HG02840 (cell line): ENCODE measurements at regions not wholly inside any gene's neighbourhood (a gene's known extent, or its start where the extent isn't known, plus 50 kb on each side); places are given as distances from the start of the nearest gene placed in this dataset.

ENCODE experiments used
- ATAC-seq: cut with Tn5 transposase; IDR thresholded peaks from one replicate; pipeline ENCODE4 v1.9.1; 2021; ENCODE audit warnings: mild to moderate bottlenecking, moderate library complexity, moderate number of reproducible peaks; ENCODE audit not compliant: unreplicated experiment, low FRiP score

- no peak for ATAC-seq
Observed at GRCh38 chr1:218752126-218752525, 407.0 kb downstream of the TGFB2 start.

DNA sequence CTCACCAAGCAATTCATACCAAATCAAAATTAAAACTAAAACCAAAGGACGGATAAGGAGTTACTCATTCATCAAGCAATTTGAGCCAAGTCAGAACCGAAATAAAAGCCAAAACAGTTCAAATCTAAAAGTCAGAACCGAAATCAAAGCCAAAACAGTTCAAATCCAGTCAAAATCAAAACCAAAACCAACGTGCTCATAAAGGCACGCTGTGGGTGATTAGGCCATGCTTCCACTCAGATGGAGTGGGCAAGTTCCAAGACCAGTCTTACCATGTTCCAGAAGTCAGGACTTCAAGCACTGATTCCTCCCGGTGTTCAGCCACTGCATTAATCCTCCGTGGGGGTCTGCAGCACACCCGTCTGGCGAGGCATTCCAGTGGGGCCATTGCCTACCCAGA lies 409.3 kb downstream of the TGFB2 start:
- no peak for ATAC-seq

DNA sequence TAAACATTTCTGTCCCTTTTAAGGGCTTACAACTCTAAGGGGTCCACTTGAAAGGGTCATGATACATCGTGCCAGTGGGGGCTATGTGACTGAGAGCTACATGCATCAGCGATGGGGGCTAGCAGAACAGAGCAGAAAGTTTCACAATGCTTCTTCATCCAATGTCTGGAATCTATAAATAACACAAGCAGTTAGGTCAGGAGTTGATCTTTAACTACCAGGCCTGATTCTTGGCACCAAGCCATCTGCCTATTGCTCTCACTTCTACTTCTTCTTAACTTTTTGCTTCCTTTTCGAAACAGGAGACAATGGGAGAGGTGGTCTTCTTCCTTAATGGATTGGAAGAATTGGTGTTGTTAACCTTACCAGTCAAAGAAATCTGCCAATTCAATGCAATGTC lies 410.0 kb downstream of the TGFB2 start:
- ATAC-seq = no peak

- no peak for ATAC-seq
Observed at GRCh38 chr1:218759795-218760194, 413.9 kb upstream of the LYPLAL1 start.

DNA sequence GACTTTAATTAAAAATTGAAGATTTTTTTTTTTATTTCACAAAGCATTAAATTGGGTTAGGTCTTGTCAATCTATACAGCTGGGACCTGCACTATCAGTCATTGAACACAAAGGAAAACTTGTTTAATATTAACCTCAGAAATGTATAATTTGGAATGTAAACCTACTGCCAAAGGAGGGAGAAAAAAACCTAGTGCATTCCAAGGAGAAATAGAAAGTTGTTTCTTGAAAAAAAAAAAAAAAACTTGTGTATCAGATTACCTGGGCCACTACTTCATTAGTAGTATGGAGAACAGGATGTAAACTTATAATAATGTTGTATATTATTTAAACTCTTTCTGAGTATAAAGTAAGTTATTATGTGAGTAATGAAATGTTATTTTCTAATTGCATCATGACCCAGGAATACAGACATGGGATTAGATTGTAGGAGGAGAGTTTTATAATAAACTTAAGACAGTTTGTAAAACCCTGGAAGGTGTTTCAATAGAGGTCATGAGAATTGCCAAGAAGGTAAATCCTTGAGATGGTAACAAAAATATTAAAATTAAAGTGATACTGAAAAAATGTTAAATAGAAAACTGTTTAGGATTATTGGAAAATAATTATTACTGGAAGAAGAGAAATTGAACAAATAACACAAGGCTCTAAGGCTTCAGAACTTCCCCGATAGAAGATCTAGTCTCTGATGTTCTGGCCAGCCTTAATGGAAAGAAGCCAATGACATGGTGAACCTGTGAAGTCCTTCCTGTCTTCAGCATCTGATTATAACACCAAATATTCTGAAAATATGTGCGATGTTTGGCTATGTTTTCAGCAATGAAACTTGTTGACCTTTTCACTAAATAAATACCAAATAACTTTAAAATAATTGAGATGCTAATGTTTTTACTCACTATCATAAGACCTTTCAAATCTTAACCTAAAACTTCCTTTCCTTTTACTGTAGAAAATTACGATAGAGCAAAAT lies 412.8 kb upstream of the LYPLAL1 start:
- ATAC-seq = no peak

DNA sequence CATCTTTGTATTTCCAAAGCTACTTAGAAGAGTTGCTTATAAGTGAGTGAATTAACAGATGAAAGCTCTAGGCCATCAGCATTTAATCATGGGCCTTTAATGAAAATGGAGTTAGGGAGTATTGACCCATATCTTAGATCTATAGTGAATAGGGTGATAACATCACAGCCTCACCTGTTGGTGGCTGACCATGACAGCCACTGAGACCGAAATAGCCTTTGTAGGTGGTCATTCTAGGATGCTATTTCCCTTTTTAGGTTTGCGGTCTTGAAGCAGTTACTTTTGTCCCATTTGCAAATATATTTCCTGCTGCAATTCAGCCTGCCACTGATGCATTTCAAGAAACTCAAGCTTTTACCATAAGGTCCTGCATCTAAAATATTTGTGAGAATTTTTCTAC lies 410.1 kb upstream of the LYPLAL1 start:
- ATAC-seq = no peak

DNA sequence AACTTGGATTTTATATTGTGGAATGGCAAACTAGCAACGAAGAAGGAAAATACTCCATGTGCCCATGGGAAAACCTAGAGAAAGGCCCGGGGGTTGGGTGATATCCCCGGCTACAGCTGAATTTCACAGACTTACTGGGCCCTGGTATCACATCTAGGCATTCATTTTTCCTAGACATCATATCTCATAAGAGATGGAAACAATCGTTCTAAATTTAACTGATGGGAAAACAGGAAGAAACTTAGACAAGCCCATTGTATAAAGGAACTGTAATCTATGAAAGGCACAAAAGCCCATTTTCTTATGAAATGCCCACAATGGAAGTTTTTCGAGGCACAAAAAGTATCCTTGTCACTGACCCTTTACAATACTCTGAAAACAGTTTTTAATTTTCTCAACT lies 407.9 kb upstream of the LYPLAL1 start:
- no peak for ATAC-seq

- no peak for ATAC-seq
Observed at GRCh38 chr1:218771931-218772330, 401.7 kb upstream of the LYPLAL1 start.

DNA sequence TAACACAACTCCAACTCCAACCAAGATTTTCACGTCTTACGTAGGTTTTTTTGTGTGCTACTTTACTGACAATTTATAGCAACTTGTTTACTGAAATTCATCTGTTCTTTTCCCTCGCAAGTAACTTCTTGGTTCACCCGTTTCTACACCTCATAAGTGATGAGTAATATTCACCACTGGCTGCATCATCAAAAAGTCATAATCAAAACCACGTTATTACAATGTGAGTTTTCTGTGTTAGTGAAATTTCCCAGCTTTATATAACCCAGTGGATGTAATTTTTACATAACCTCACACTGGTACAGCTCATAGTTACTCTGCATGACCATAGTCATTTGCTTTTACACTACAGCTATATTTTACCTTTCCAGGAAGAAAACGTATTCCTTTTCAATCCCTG lies 401.1 kb upstream of the LYPLAL1 start:
- no peak for ATAC-seq

DNA sequence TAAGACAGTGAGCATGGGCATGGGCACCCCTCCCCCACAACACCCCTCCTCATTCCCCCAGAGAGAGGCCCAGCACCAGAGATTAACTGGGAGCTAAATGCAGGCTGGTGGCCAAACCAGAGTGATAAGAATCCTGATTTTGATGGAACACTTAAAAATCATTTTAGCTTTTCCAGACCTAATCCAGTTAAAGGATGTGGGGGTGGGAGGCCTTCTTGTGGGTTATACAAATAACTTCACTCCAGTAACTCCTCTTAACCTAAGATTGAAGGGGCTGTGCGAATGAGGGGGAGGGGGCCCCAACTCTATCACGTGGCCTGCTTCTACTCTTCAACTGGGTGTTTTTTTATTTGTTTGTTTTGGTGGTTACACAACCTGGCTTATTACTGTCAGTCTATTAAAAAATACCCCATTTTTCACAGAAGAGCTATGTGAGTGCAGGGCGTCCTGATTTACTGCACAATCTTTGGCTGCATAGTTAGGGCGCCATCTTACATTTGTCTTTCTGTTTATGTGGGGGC lies 398.1 kb upstream of the LYPLAL1 start:
- ATAC-seq = no peak

DNA sequence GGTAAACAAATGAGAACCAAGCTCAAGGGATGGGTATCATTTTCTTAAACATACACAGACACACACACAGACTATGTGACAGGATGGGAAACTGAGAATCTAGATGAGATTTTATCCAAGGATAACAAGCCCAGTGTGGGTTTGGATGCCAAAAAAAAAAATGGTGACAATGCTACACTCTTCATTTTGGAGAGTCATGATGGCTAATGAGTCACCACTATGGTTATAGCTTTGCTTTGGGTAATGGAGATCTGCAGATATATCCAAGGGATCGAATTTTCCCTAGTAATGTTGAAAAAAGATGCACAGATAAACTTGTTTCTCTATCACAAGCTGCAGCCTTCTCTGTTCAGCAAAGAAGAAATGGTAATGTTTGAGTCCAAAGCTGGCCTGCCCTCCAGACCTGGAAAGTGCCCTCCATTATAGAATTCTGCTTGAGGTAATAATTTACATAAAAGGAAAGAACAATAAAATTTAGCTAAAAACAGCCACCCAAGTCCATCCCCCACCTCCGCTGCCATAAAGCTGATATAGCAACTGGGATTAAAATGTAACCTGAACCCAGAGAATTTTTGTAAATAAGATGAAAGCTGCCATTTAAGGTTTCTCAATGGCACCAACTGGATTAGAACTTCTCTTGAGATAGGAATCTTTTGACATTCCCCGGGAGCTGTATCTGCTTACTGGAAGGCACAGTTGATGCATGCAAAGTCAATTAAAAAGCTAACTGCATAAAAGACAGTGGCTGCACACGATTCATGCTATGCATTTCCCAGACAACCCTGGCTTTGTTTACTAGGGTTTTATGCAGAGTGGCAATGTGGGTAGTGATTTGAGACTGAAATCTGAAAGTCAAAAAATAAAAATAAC lies 395.2 kb upstream of the LYPLAL1 start:
- ATAC-seq = no peak

- no peak for ATAC-seq
Observed at GRCh38 chr1:218779341-218780100, 394.2 kb upstream of the LYPLAL1 start.

GRCh38 chr1:218783131-218783530 lies 390.5 kb upstream of the LYPLAL1 start:
- ATAC-seq = no peak

DNA sequence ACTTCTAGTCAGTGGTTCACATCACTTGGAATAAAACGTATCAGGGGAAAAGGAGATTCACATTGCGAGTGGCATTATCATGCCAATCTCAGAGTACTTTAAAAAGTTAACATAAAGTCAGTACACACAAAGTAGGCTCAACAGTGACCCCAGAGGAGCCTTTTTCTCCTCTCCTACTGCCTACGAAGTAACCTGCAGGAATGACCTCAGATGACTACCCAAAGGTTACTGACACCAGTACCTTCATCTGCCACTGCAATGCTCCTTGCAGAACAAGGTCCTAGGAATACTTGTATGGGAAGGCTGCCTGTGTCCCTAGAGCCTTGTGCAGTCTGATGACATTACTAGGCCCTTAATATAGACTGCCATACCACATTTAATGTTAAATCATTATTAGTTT lies 389.8 kb upstream of the LYPLAL1 start:
- ATAC-seq = no peak

DNA sequence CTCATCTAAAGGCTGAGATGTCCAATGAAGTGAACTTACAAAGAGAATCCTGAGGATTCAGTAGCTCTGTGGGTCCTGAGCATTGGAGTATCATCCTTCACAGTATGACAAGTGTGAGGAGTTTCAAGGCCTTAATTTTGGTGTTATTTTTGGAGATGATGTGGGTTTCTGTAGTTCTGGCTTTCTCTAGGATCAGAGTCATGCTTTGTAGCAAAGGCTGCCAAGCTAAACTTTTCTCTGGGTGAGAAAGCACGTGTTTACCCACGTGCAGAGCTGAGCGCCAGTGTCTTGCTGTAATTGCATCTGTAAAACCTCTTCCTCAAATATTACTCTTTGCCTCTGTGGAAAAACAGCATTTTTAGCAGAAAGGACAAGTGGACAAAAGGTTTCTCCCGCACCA lies 387.8 kb upstream of the LYPLAL1 start:
- no peak for ATAC-seq

DNA sequence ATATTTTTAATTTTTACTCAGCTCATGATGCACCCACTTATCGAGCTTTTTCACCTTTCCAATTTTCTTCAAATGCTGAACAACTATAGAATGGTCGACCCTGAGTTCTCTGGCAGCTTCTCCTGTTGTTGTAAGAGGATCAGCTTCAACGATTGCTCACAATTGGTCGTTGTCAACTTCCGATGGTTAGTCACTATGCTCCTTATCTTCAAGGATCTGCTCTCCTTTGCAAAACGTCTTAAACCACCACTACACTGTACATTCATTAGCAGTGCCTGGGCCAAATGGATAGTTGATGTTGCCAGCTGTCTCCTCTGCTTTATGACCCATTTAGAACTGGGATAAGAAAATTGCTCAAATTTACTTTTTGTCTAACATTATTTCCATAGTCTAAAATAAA lies 385.9 kb upstream of the LYPLAL1 start:
- ATAC-seq = no peak

GRCh38 chr1:218796773-218797172 lies 376.9 kb upstream of the LYPLAL1 start:
- no peak for ATAC-seq

DNA sequence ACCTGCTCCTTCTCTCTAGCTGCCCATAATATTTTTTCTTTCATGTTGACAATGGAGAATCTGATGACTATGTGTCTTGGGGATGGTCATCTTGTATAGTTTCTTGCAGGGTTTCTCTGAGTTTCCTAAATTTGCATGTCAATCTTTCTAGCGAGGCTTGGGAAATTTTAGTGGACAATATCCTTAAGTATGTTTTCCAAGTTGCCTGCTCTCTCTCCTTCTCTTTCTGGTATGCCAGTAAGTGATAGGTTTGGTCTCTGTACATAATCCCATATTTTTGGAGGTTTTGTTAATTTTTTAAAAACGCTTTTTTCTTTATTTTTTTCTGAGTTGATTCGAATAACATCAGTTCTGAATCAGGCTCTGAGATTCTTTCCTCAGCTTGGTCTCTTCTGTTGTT lies 370.9 kb upstream of the LYPLAL1 start:
- no peak for ATAC-seq

- ATAC-seq = no peak
Observed at GRCh38 chr1:218803351-218803997, 370.2 kb upstream of the LYPLAL1 start.
